Activated CD4-positive, alpha-beta T cell treated with anti-CD3 and anti-CD28 coated beads, Interleukin-2, amount 50 U/mL, for 4 hours (primary cell): ENCODE measurements at regions not wholly inside any gene's neighbourhood (a gene's known extent, or its start where the extent isn't known, plus 50 kb on each side); places are given as distances from the start of the nearest gene placed in this dataset.

Experiments used
- DNase-seq, 2 experiments: peaks; one replicate each; pipeline ENCODE4 v3.0.0-alpha.2; 2020

GRCh38 chr4:26020881-26021280 lies 106.9 kb downstream of the SMIM20 start:
- no peak for DNase-seq

GRCh38 chr4:26021417-26022345 lies 107.7 kb downstream of the SMIM20 start:
- no peak for DNase-seq

GRCh38 chr4:26022346-26023202 lies 108.6 kb downstream of the SMIM20 start:
- no peak for DNase-seq

- no peak for DNase-seq
Observed at GRCh38 chr4:26023203-26023972, 109.4 kb downstream of the SMIM20 start.

GRCh38 chr4:26024079-26024478 lies 110.1 kb downstream of the SMIM20 start:
- DNase-seq: no peak

- DNase-seq: no peak
Observed at GRCh38 chr4:26028133-26028792, 114.2 kb downstream of the SMIM20 start.

- DNase-seq: peak; percentile 55 to 62
Observed at GRCh38 chr4:26028793-26029567, 115.0 kb downstream of the SMIM20 start.

GRCh38 chr4:26029568-26030131 lies 115.6 kb downstream of the SMIM20 start:
- DNase-seq: no peak

- DNase-seq: no peak
Observed at GRCh38 chr4:26030260-26030667, 116.2 kb downstream of the SMIM20 start.

GRCh38 chr4:26030780-26031179 lies 116.8 kb downstream of the SMIM20 start:
- no peak for DNase-seq

- DNase-seq: no peak
Observed at GRCh38 chr4:26031704-26032103, 117.7 kb downstream of the SMIM20 start.

GRCh38 chr4:26032142-26032541 lies 118.1 kb downstream of the SMIM20 start:
- DNase-seq: no peak

GRCh38 chr4:26032630-26033317 lies 118.8 kb downstream of the SMIM20 start:
- DNase-seq: no peak

- no peak for DNase-seq
Observed at GRCh38 chr4:26033389-26033788, 119.4 kb downstream of the SMIM20 start.

- no peak for DNase-seq
Observed at GRCh38 chr4:26034849-26035248, 120.8 kb downstream of the SMIM20 start.

- DNase-seq: no peak
Observed at GRCh38 chr4:26035921-26036320, 121.9 kb downstream of the SMIM20 start.

GRCh38 chr4:26039639-26040359 lies 125.8 kb downstream of the SMIM20 start:
- no peak for DNase-seq

GRCh38 chr4:26044524-26044923 lies 130.5 kb downstream of the SMIM20 start:
- no peak for DNase-seq

GRCh38 chr4:26044983-26045382 lies 131.0 kb downstream of the SMIM20 start:
- DNase-seq: no peak

- DNase-seq: no peak
Observed at GRCh38 chr4:26047795-26048194, 133.8 kb downstream of the SMIM20 start.
